Mesenchymal stem cell (in vitro differentiated cells and primary cell): ENCODE measurements at regions not wholly inside any gene's neighbourhood (a gene's known extent, or its start where the extent isn't known, plus 50 kb on each side); places are given as distances from the start of the nearest gene placed in this dataset.

Experiments
- DNase-seq: peaks from one replicate; pipeline ENCODE4 v3.0.0-alpha.2; 2013
- H2AFZ ChIP-seq: one replicate; pipeline ENCODE4 v1.6.1; 2013; ENCODE audit warnings: low read depth, mild to moderate bottlenecking, control low read depth, inconsistent platforms, low read length, moderate library complexity
- H2AK5ac ChIP-seq: 2 replicates; pipeline ENCODE4 v1.6.1; 2013; ENCODE audit warnings: low read length, moderate library complexity, mild to moderate bottlenecking, inconsistent platforms; ENCODE audit not compliant: severe bottlenecking
- H2BK120ac ChIP-seq: one replicate; pipeline ENCODE4 v1.6.1; 2013; ENCODE audit warnings: low read depth, mild to moderate bottlenecking, inconsistent platforms, low read length, moderate library complexity
- H2BK12ac ChIP-seq, 2 experiments: one replicate each; pipeline ENCODE4 v1.6.1; 2013; ENCODE audit warnings: inconsistent platforms in 2 of 2, low read length in 2 of 2, mild to moderate bottlenecking in 2 of 2, moderate library complexity in 2 of 2, control low read depth in 1 of 2
- H2BK15ac ChIP-seq: one replicate; pipeline ENCODE4 v1.6.1; 2013; ENCODE audit warnings: mild to moderate bottlenecking, low read depth, inconsistent platforms; ENCODE audit not compliant: poor library complexity, severe bottlenecking
- H2BK5ac ChIP-seq: 2 replicates; pipeline ENCODE4 v1.6.1; 2013; ENCODE audit warnings: low read depth, mild to moderate bottlenecking, low read length, control low read depth, inconsistent platforms; ENCODE audit not compliant: poor library complexity, severe bottlenecking
- H3K14ac ChIP-seq, 2 experiments: one replicate each; pipeline ENCODE4 v1.6.1; 2013; ENCODE audit warnings: inconsistent platforms in 2 of 2, low read length in 2 of 2, control low read depth in 1 of 2, mild to moderate bottlenecking in 1 of 2, moderate library complexity in 1 of 2
- H3K18ac ChIP-seq, 2 experiments: one replicate each; pipeline ENCODE4 v1.6.1; 2013; ENCODE audit warnings: inconsistent platforms in 2 of 2, low read length in 2 of 2, control low read depth in 1 of 2, low read depth in 1 of 2, mild to moderate bottlenecking in 1 of 2
- H3K23ac ChIP-seq, 2 experiments: one replicate each; pipeline ENCODE4 v1.6.1; 2013; ENCODE audit warnings: inconsistent platforms in 2 of 2, low read length in 2 of 2, mild to moderate bottlenecking in 2 of 2, moderate library complexity in 2 of 2, control low read depth in 1 of 2
- H3K27ac ChIP-seq: 2 replicates; pipeline ENCODE4 v1.5.1; 2013; ENCODE audit warnings: mild to moderate bottlenecking, moderate library complexity, low read length, control low read depth, inconsistent platforms; ENCODE audit not compliant: poor library complexity, severe bottlenecking
- H3K27me3 ChIP-seq, 2 experiments: 2 replicates each; pipeline versions ENCODE4 v1.6.1 to v1.7.0; 2013; ENCODE audit warnings: low read length in 2 of 2, mild to moderate bottlenecking in 2 of 2, moderate library complexity in 2 of 2, control low read depth in 1 of 2, inconsistent platforms in 1 of 2; ENCODE audit not compliant: control insufficient read depth in 1 of 2, insufficient read depth in 1 of 2
- H3K36me3 ChIP-seq, 2 experiments: 2 replicates each; pipeline versions ENCODE4 v1.6.1 to v1.7.0; 2013; ENCODE audit warnings: low read length in 2 of 2, control low read depth in 1 of 2, inconsistent platforms in 1 of 2, low read depth in 1 of 2, mild to moderate bottlenecking in 1 of 2; ENCODE audit not compliant: insufficient read depth in 2 of 2, control insufficient read depth in 1 of 2
- H3K4ac ChIP-seq, 2 experiments: one replicate each; pipeline ENCODE4 v1.6.1; 2013; ENCODE audit warnings: inconsistent platforms in 2 of 2, low read length in 2 of 2, mild to moderate bottlenecking in 2 of 2, moderate library complexity in 2 of 2, control low read depth in 1 of 2, low read depth in 1 of 2
- H3K4me1 ChIP-seq: 2 replicates; pipeline ENCODE4 v1.6.1; 2013; ENCODE audit warnings: low read depth, low read length, control low read depth; ENCODE audit not compliant: control insufficient read depth, insufficient read depth
- H3K4me2 ChIP-seq: 2 replicates; pipeline ENCODE4 v1.6.1; 2013; ENCODE audit warnings: low read length, mild to moderate bottlenecking, inconsistent platforms; ENCODE audit not compliant: poor library complexity, severe bottlenecking
- H3K4me3 ChIP-seq, 2 experiments: 2 replicates each; pipeline versions ENCODE4 v1.5.1 to v1.7.0; 2013; ENCODE audit warnings: low read length in 2 of 2, mild to moderate bottlenecking in 2 of 2, control low read depth in 1 of 2, low read depth in 1 of 2; ENCODE audit not compliant: insufficient read depth in 1 of 2
- H3K79me1 ChIP-seq: replicated peaks from 2 replicates; pipeline ENCODE4 v1.6.1; 2013; ENCODE audit warnings: mild to moderate bottlenecking, control low read depth, low read length, inconsistent platforms; ENCODE audit not compliant: poor library complexity, severe bottlenecking
- H3K9ac ChIP-seq: 2 replicates; pipeline ENCODE4 v1.7.0; 2013; ENCODE audit warnings: mild to moderate bottlenecking, low read length, moderate library complexity
- H3K9me3 ChIP-seq: 2 replicates; pipeline ENCODE4 v1.7.0; 2013; ENCODE audit warnings: mild to moderate bottlenecking, low read length; ENCODE audit not compliant: control insufficient read depth
- H4K8ac ChIP-seq: one replicate; pipeline ENCODE4 v1.6.1; 2013; ENCODE audit warnings: inconsistent platforms, mild to moderate bottlenecking, low read length, moderate library complexity
- H4K91ac ChIP-seq: one replicate; pipeline ENCODE4 v1.6.1; 2013; ENCODE audit warnings: mild to moderate bottlenecking, low read length, inconsistent platforms
- WGBS: methylation state at CpG from one replicate; pipeline ENCODE4 v1.1.7; 2013; ENCODE audit warnings: mixed read lengths; 5-methylcytosine and 5-hydroxymethylcytosine counted together

DNA sequence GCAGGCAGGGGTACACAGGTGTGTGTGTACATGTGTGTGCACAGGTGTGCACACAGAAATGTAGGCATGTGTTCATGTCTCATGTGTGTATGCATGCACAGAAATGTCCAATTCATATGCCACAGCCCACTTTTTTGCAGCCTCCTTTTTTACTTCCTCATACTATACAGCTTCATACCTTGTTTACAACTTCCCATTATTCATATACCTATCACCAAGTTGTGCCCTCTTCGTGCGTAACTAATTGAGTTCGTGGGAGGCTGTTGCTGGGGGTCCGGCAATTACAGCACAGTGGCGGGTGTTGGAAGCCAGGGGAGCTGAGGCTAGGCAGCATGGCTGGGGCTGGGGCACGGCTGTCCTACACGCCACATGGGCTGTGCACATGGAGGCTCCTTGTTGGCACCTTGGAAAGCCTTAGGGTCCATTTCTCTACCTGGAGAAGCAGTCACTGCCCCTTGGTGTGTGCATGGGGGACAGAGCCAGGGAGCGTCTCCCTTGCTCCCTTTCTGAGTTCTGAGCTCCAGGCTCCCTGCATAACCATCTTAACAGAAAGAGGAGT is 266.7 kb downstream of the ENGASE start:
- Histone ChIP-seq H2BK120ac (no peak overlapping the region), H3K14ac (no peak overlapping the region), H3K4ac (no peak overlapping the region), H3K4me2 (no peak overlapping the region), H3K27me3 (peaks cover 3 to 67% of the 10 kb centered on the region in 2 experiments), H3K27ac (no peak overlapping the region), H3K9me3 (no peaks in the 10 kb centered on the region), H3K23ac (no peak overlapping the region), H2AK5ac (no peak overlapping the region), H3K4me3 (no peak overlapping the region), H4K8ac (no peak overlapping the region), H2BK5ac (no peak overlapping the region), H3K79me1 (no peaks in the 10 kb centered on the region), H2BK12ac (no peak overlapping the region), H3K9ac (no peak overlapping the region), H3K36me3 (no peaks in the 10 kb centered on the region), H3K18ac (no peak overlapping the region), H4K91ac (peak overlapping the region; percentile 82), H2AFZ (no peak overlapping the region), H2BK15ac (no peak overlapping the region), H3K4me1 (no peaks in the 10 kb centered on the region)
- DNase-seq, result no peak
- 81% methylated on average over 8 of the region's 8 CpGs for WGBS

DNA sequence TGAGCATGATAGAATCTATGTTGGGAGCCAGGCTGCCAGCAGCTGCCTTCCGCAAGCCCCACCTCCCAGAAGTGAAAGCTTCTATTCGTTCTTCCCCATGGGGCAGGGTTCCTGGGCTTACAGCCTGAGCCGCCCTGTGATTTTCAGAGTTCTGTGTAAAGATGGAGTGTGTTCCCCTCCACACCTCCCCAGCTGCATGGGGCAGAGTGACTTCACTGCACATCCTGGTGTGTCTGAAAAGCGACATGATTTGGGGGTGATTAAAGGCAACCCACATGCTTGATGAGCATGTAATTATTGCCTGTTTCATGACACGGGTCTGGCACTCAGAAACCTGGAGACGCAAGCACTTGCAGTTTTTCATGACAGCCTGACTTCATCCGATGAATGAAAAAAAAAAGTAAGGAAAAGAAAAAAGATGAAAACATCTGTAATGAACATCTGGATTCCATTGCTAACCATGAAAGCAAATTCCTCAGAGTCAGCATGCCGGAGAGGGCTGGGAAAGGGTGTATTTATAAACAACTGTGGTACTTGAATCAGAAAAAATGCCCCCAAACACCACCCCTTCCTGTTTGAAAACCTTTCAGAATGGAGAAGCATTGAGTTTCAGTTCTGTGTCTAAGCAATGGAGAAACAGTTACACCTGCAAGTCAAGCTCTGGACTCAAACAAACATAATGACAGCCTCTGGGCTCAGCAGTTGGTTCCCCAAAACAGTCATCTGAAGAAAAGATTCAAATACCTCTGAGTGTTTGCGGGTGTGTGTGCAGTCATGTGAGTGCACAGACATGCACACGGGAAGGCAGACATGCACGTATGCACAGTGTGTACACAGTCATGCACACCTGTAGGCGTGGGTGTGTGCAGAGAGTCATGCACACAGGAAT is 266.0 kb downstream of the ENGASE start:
- Histone ChIP-seq H4K91ac (peak overlapping the region; percentile 82), H3K9ac (no peak overlapping the region), H3K23ac (no peak overlapping the region), H3K27ac (no peak overlapping the region), H4K8ac (no peak overlapping the region), H3K27me3 (peaks cover 3 to 66% of the 10 kb centered on the region in 2 experiments), H2BK12ac (no peak overlapping the region), H2AFZ (no peak overlapping the region), H3K4me2 (no peak overlapping the region), H3K4me1 (no peaks in the 10 kb centered on the region), H3K4ac (no peak overlapping the region), H3K4me3 (no peak overlapping the region), H3K18ac (no peak overlapping the region), H2AK5ac (no peak overlapping the region), H3K9me3 (no peaks in the 10 kb centered on the region), H3K36me3 (no peaks in the 10 kb centered on the region), H3K79me1 (no peaks in the 10 kb centered on the region), H2BK5ac (no peak overlapping the region), H2BK120ac (no peak overlapping the region), H2BK15ac (no peak overlapping the region), H3K14ac (no peak overlapping the region)
- 78% methylated on average over 9 of the region's 12 CpGs for WGBS
- no peak for DNase-seq

DNA sequence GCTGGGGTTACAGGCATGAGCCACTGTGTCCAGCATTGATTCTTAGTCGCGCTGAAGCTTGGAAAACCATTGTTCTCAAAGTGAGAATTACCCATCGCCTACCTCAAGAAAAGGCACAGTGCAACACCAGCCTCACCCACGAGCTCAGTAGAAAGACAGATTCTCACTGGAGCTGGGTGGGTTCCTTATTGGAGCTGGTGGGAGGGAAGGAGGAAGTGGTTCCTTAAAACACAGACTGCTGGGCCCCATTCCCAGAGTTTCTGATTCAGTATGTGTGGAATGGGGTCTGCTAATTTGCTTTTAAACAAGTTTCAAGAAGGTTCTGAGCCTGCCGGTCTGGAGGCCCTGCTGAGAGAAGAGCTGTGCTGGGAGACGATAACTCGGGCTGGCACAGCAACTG is 264.7 kb downstream of the ENGASE start:
- no peak overlapping the region for H3K4me3 ChIP-seq
- no peak overlapping the region for H3K14ac ChIP-seq
- H3K9ac ChIP-seq, result no peak overlapping the region
- H2BK120ac ChIP-seq, result no peak overlapping the region
- H2AFZ ChIP-seq, result no peak overlapping the region
- no peak overlapping the region for H4K91ac ChIP-seq
- H2BK5ac ChIP-seq, result no peak overlapping the region
- no peak overlapping the region for H3K4ac ChIP-seq
- no peak overlapping the region for H2AK5ac ChIP-seq
- H3K18ac ChIP-seq, result no peak overlapping the region
- no peak overlapping the region for H2BK15ac ChIP-seq
- WGBS, result 81% methylated on average over 6 of the region's 7 CpGs
- no peak overlapping the region for H3K27ac ChIP-seq
- H4K8ac ChIP-seq, result no peak overlapping the region
- DNase-seq, result no peak
- no peak overlapping the region for H2BK12ac ChIP-seq
- no peaks in the 10 kb centered on the region for H3K36me3 ChIP-seq
- no peaks in the 10 kb centered on the region for H3K4me1 ChIP-seq
- peaks cover 3 to 67% of the 10 kb centered on the region in 2 experiments for H3K27me3 ChIP-seq
- H3K4me2 ChIP-seq, result no peak overlapping the region
- H3K79me1 ChIP-seq, result no peaks in the 10 kb centered on the region
- H3K9me3 ChIP-seq, result no peaks in the 10 kb centered on the region
- H3K23ac ChIP-seq, result no peak overlapping the region

DNA sequence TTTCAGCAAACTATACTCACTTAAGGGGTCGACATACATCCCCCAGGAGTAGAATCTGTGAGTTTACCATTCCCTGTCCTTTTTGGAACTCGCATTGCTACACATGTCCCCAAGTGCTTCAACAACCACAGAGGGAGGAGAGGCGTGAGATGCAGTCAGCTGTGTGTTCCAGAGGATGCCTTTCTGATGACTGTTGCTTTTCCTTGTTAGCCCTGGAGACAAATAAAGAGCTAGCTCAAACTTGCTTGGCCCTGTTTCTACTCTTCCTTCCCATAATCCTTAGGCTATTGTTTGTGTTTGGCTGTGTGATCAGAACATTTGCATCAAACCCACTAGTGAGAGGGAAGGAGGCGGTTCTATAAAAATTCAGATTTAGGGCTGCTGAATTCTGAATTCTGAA is 264.0 kb downstream of the ENGASE start:
- Histone ChIP-seq H2AK5ac (no peak overlapping the region), H4K8ac (no peak overlapping the region), H2BK120ac (no peak overlapping the region), H3K4me2 (no peak overlapping the region), H3K18ac (no peak overlapping the region), H3K4me3 (no peak overlapping the region), H3K23ac (no peak overlapping the region), H2BK15ac (no peak overlapping the region), H3K9me3 (no peaks in the 10 kb centered on the region), H3K4me1 (no peaks in the 10 kb centered on the region), H3K9ac (no peak overlapping the region), H2BK5ac (no peak overlapping the region), H3K14ac (no peak overlapping the region), H2AFZ (no peak overlapping the region), H2BK12ac (no peak overlapping the region), H3K36me3 (no peaks in the 10 kb centered on the region), H3K4ac (no peak overlapping the region), H3K27me3 (peaks cover 7 to 68% of the 10 kb centered on the region in 2 experiments), H4K91ac (no peak overlapping the region), H3K79me1 (no peaks in the 10 kb centered on the region), H3K27ac (no peak overlapping the region)
- 0% methylated on average over 3 of the region's 4 CpGs for WGBS
- DNase-seq, result no peak
